ENCODE measurements at regions not wholly inside any gene's neighbourhood (a gene's known extent, or its start where the extent isn't known, plus 50 kb on each side); places are given as distances from the start of the nearest gene placed in this dataset.

DNA sequence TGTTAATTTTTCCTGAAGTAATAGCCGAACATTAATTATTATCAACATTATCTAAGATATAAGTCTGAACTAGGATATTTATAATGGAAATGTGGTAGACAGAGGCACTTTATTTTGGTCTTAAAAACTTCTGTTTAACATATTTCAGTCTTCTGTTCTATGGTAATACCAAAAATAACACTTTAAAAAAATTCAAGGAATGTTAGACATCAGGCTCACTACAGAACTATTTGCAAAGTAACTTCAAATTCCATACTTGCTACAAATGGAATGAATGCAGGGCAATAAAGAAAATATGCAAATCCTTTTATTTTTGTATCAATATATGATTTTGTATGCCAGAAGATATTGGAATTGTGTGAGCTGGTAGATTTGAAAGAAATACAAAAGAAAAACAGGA is 345.5 kb upstream of the DSEL start:
- no peaks in the 10 kb centered on the region for H3K36me3 Mint-ChIP-seq (ENCODE audit: insufficient read depth, unreplicated experiment)
- peaks cover 2% of the 10 kb centered on the region for H3K9me3 Mint-ChIP-seq (ENCODE audit: low read depth, unreplicated experiment)
- H3K27ac Mint-ChIP-seq (ENCODE audit: unreplicated experiment) = no peak overlapping the region
- CTCF ChIA-PET = no interaction called here
- no TSS peak for BruUV-seq (replicated peaks)
- no peaks in the 10 kb centered on the region for H3K27me3 Mint-ChIP-seq (ENCODE audit: unreplicated experiment)
- no peak overlapping the region for H3K4me3 Mint-ChIP-seq (ENCODE audit: low read depth, unreplicated experiment)
- intact Hi-C loops (cut with micrococcal nuclease; ENCODE audit: unreplicated experiment) = no loop called here
- TF ChIP-seq, protein P1, sequence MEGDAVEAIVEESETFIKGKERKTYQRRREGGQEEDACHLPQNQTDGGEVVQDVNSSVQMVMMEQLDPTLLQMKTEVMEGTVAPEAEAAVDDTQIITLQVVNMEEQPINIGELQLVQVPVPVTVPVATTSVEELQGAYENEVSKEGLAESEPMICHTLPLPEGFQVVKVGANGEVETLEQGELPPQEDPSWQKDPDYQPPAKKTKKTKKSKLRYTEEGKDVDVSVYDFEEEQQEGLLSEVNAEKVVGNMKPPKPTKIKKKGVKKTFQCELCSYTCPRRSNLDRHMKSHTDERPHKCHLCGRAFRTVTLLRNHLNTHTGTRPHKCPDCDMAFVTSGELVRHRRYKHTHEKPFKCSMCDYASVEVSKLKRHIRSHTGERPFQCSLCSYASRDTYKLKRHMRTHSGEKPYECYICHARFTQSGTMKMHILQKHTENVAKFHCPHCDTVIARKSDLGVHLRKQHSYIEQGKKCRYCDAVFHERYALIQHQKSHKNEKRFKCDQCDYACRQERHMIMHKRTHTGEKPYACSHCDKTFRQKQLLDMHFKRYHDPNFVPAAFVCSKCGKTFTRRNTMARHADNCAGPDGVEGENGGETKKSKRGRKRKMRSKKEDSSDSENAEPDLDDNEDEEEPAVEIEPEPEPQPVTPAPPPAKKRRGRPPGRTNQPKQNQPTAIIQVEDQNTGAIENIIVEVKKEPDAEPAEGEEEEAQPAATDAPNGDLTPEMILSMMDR (IDR thresholded peaks at IDR 0.05; ENCODE audit: unreplicated experiment) = no peak
- DNase-seq = no peak
- peaks cover 9% of the 10 kb centered on the region for H3K4me1 Mint-ChIP-seq (ENCODE audit: low read depth, unreplicated experiment)

DNA sequence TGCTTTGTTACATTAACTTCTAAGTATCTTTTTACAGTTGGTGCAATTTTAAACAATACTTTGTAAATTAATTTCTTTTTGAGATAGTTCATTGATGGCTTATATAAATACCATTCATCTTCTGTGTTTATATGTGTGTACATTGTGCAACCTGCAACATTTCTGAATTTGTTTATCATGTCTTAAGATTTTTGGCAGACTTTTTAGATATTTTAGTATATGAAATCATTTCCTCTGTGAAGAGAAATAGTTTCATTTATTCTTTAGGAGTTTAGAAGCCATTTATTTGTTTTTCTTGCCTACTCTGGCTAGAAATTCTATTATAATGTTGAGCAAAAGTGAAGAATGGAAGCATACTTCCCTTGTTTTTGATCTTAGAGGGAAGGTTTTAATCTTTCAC is 337.8 kb upstream of the DSEL start:
- no peak for DNase-seq
- no peaks in the 10 kb centered on the region for H3K9me3 Mint-ChIP-seq (ENCODE audit: low read depth, unreplicated experiment)
- no peaks in the 10 kb centered on the region for H3K4me1 Mint-ChIP-seq (ENCODE audit: low read depth, unreplicated experiment)
- TF ChIP-seq, protein P1 (IDR thresholded peaks at IDR 0.05; ENCODE audit: unreplicated experiment) = no peak
- no peaks in the 10 kb centered on the region for H3K36me3 Mint-ChIP-seq (ENCODE audit: insufficient read depth, unreplicated experiment)
- intact Hi-C loops (cut with micrococcal nuclease; ENCODE audit: unreplicated experiment) = no loop called here
- no peak overlapping the region for H3K4me3 Mint-ChIP-seq (ENCODE audit: low read depth, unreplicated experiment)
- H3K27ac Mint-ChIP-seq (ENCODE audit: unreplicated experiment) = no peak overlapping the region
- no TSS peak for BruUV-seq (replicated peaks)
- CTCF ChIA-PET = no interaction called here
- H3K27me3 Mint-ChIP-seq (ENCODE audit: unreplicated experiment) = no peaks in the 10 kb centered on the region

DNA sequence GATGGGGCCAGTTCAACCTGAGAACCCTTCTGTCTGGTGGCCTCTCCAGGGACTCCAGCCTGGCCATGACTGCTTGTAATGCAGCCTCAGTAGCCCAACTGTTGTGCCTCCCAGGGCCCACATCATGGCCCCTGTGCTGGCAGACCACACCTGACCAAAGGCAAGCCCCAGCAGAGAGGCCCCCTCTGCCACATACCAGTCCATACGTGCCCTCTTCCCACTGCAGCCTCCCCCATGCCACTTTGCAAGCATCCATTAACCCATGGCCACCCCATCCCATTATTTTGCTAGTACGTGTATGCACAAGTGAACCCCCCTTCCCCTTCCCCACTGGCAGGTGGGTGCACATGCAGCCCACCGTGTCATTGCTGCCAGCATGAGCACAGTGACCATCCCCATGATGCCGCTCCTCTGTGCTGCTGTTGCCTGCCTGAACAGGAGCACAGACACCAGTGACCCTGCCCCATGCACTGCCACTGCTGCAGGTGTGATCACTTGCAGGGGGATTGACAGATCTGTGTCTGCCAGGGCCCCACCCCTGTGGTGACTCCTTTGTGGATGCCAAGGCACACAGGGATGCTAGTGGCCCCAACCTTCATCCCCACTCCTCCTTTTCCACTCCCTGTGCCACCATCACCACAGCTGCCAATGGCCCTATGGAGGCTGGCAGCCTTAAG is 330.0 kb upstream of the DSEL start:
- BruUV-seq (replicated peaks) = no TSS peak
- Mint-ChIP-seq H3K4me3 (ENCODE audit: low read depth, unreplicated experiment) (no peak overlapping the region), H3K4me1 (ENCODE audit: low read depth, unreplicated experiment) (peaks cover 9% of the 10 kb centered on the region), H3K27ac (ENCODE audit: unreplicated experiment) (no peak overlapping the region), H3K9me3 (ENCODE audit: low read depth, unreplicated experiment) (no peaks in the 10 kb centered on the region), H3K36me3 (ENCODE audit: insufficient read depth, unreplicated experiment) (no peaks in the 10 kb centered on the region), H3K27me3 (ENCODE audit: unreplicated experiment) (no peaks in the 10 kb centered on the region)
- intact Hi-C loops (cut with micrococcal nuclease; ENCODE audit: unreplicated experiment) = loop anchor here (10.0 kb wide), 1 partner anchor 252 kb away; no protein-coding TSS in a partner anchor
- TF ChIP-seq, protein P1 (IDR thresholded peaks at IDR 0.05; ENCODE audit: unreplicated experiment) = no peak
- DNase-seq = no peak
- CTCF ChIA-PET = no interaction called here

DNA sequence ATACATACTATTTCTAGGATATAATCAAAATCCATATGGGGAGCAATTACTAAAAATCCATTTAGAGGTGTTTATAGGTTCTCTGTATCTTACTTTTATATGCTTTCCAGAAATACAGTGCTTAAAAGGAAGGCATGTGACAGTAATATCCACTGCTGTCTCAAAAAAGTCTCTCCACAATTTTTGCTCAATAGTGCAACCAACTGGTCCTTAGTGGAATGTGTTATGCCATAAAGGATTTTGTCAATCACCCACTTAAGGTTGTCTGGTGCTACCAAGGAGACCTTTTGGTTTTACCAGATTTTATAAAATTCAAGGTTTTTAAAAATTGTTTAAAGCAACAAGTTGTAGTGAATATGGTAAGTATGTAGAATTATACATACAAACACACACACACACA is 328.5 kb upstream of the DSEL start:
- CTCF ChIA-PET = no interaction called here
- no peaks in the 10 kb centered on the region for H3K27me3 Mint-ChIP-seq (ENCODE audit: unreplicated experiment)
- no peaks in the 10 kb centered on the region for H3K36me3 Mint-ChIP-seq (ENCODE audit: insufficient read depth, unreplicated experiment)
- no peak overlapping the region for H3K4me3 Mint-ChIP-seq (ENCODE audit: low read depth, unreplicated experiment)
- no TSS peak for BruUV-seq (replicated peaks)
- H3K4me1 Mint-ChIP-seq (ENCODE audit: low read depth, unreplicated experiment) = peaks cover 9% of the 10 kb centered on the region
- no peak for DNase-seq
- H3K9me3 Mint-ChIP-seq (ENCODE audit: low read depth, unreplicated experiment) = no peaks in the 10 kb centered on the region
- intact Hi-C loops (cut with micrococcal nuclease; ENCODE audit: unreplicated experiment) = loop anchor here (1.0 to 10.0 kb wide), 3 partner anchors 250 to 628 kb away; partner anchors contain the start of gene DSEL
- TF ChIP-seq, protein P1 (IDR thresholded peaks at IDR 0.05; ENCODE audit: unreplicated experiment) = no peak
- H3K27ac Mint-ChIP-seq (ENCODE audit: unreplicated experiment) = no peak overlapping the region
